LNCAP (cell line): ENCODE measurements at regions not wholly inside any gene's neighbourhood (a gene's known extent, or its start where the extent isn't known, plus 50 kb on each side); places are given as distances from the start of the nearest gene placed in this dataset.

Experiments used
- CTCF ChIP-seq: fragments of 450-650 bp; IDR thresholded peaks from 2 replicates; pipeline ENCODE4 v1.5.1; 2017; ENCODE audit warnings: mild to moderate bottlenecking

GRCh38 chr4:97432551-97432950, 710.7 kb downstream of the STPG2 start:
- no peak for TF ChIP-seq CTCF

GRCh38 chr4:97453186-97453585, 690.1 kb downstream of the STPG2 start:
- TF ChIP-seq CTCF: no peak

- no peak; the same call in 1 of the 2 replicates for TF ChIP-seq CTCF
Observed at GRCh38 chr4:97457253-97457652, 686.0 kb downstream of the STPG2 start.

- TF ChIP-seq CTCF: no peak
Observed at GRCh38 chr4:97468272-97468671, 675.0 kb downstream of the STPG2 start.

- TF ChIP-seq CTCF: no peak
Observed at GRCh38 chr4:97475621-97476020, 667.7 kb downstream of the STPG2 start.

GRCh38 chr4:97477974-97478373, 665.3 kb downstream of the STPG2 start:
- no peak for TF ChIP-seq CTCF

GRCh38 chr4:97479388-97479787, 663.9 kb downstream of the STPG2 start:
- no peak for TF ChIP-seq CTCF

GRCh38 chr4:97491856-97492255, 651.4 kb downstream of the STPG2 start:
- no peak for TF ChIP-seq CTCF
